NCI-H510A (cell line): ENCODE measurements at regions not wholly inside any gene's neighbourhood (a gene's known extent, or its start where the extent isn't known, plus 50 kb on each side); places are given as distances from the start of the nearest gene placed in this dataset.

Experiments used
- DNase-seq: peaks from one replicate; lab custom pipeline; 2025; lab: John Stamatoyannopoulos, UW

DNA sequence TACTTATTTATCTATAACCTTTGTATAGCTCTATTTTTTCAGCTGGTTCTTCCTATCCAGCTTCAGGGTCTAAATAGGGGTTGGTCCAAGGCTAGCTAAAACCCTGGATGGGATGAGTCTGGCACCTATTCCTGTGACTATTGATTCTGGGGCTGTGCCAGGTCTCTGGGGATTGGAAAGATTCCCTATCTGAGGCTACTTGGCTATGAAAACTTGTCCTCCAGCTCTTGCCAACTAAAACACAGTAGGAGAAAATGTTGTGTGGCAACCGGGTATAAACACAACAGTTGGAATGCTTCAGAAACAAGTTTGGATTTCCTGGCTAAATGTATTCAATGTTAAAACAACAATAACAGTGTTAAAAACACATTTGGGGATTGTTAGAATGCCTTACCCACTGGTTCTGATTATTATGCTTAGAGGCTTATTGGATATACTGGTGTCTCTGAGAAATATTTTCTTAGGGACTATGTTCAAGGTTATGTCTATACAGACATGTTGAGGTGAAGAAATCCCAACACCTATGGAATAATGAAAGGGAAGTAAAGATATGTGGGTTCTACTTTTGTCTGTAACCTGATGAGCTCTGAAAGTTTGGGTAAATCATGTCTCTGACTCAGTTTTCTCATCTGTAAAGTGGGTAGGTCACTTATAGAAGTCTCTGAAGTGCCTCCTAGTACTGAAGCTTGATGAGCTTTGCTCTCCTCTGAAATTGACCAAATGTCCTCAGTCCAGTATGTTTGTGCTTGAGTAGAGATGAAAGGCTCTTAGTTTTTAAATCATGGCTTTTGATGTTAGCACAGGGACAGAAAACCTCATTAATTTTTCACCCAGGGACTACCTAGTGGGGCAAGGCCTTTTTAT is 460.7 kb downstream of the MTX2 start:
- DNase-seq: no peak

- DNase-seq: no peak
These were observed 463.5 kb downstream of the MTX2 start for GRCh38 chr2:176732780-176733179.

DNA sequence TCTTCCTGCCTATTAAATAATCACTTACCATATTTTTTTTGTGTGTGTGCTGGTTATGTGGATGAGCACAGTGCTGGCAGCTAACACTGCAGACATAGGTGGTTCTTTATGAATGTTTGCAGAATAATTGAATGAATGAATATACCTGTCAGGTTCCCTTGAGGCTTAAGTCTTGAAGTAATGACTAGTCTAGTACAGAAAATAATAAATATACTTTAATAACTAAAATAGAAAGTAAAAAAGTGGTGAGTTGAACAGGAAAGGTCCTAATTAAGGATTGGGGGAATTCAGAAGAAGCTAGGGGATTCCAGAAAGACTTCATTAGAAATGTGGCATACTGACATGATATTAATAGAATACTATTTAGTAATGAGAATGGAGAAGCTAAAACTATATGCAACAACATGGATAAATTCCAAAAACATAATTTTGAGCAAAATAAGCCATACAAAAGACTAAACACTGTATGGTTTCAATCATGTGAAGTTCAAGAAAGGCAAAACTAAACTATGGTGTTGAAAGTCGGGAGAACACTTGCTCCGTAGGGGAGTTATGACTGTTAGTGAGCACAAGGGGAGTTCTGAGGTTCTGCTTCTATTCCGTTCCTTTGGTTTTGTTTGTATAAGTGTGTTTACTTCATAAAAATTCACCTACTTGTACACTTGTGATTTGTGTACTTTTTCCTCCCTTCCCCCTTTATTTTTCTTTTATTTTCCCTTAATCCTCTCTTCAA is 464.6 kb downstream of the MTX2 start:
- no peak for DNase-seq

GRCh38 chr2:176734868-176735267 is 465.6 kb downstream of the MTX2 start:
- no peak for DNase-seq

DNA sequence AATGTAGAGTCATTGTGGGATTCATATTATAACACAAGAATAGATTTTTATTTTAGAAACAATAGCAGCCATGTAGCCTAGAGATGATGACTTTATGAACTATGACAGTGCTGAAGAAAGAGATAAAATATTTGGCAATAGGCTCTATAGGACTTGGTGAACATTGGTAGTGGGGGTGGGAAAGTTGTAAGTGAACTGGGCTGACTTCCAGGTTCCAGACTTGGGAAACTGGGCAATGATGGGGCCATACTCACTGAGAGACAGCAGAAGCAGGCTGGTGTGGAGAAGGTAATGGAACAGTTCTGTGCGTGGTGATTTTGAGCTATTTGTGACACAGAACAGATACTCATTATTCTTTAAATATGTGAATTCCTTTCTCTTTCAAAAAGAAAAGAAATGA is 470.3 kb upstream of the HNRNPA3 start:
- DNase-seq: no peak

DNA sequence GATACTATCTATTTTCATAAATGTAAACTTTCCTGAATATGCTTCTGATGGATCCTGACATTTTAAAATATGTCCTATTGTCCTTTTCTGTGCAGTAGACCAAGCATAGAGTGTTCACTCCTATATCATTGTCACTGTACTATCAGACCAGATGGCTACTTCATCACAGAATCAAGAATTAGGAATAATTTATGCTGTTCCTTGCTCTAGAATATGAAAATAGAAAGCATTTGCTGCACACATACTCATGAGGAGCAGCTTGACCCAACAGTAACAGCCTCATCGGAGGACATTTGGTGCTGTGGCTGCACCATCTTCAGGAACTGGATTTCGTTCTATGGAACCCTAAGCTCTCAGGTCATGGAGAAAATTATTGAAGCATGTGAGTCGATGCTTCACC is 468.9 kb upstream of the HNRNPA3 start:
- no peak for DNase-seq

GRCh38 chr2:176744146-176744545 is 468.4 kb upstream of the HNRNPA3 start:
- no peak for DNase-seq

GRCh38 chr2:176745543-176746200 is 466.9 kb upstream of the HNRNPA3 start:
- no peak for DNase-seq

DNA sequence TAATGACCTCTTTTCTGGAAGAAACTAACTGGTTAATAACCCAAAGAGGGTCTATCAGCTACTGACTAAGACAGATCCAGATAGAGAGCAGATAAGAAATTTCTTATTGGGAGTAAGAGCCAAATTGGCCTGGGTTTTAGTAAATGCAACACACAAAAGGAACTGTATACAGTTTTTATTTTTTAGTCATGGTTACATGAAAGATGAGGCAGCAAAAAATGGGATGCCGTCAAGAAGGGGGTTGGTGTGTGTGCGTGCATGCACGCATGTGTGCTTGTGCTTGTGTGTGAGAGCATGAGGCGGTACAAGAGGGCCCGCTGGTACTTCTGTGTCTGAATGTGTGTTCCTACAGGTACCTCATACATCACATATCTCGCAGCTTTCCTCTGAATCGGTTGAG is 466.2 kb upstream of the HNRNPA3 start:
- DNase-seq: no peak

- no peak for DNase-seq
These were observed 465.1 kb upstream of the HNRNPA3 start for GRCh38 chr2:176747506-176747905.

GRCh38 chr2:176747928-176748327 is 464.7 kb upstream of the HNRNPA3 start:
- DNase-seq: no peak

DNA sequence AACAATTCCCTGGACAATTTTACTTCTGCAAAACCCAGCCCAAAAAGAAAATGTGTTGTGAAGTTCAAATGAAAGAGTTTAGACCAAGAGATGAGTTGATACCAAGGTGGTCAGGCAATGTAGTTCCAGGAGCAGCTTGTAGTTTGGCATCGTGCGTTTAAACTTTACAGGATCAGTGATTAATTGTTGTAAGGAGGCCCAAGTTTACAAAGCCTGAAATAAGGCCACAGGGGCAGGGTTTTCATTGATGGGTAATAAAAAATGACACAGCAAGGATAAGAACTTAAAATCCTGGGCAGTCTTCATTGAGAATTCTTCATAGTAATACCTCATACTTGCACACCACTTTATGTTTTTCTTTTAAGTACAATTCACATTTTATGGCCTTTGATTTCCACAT is 463.9 kb upstream of the HNRNPA3 start:
- no peak for DNase-seq

- no peak for DNase-seq
These were observed 461.0 kb upstream of the HNRNPA3 start for GRCh38 chr2:176751314-176752227.

GRCh38 chr2:176752295-176752694 is 460.3 kb upstream of the HNRNPA3 start:
- DNase-seq: no peak

DNA sequence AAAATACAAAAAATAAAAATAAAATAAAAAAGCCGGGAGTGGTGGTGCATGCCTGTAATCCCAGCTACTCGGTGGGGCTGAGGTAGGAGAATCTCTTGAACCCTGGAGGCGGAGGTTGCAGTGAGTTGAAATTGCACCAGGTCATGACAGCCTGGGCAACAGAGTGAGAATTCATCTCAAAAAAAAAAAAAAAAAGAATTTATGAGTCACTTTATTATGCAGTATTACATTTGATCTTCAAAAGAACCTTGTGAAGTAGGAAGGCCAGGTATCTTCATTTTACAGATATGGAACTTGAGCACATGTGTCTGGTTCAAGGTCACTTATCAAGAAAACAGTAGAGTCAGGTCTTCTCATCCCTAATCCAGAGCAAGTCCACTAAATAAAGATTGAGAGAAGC is 459.4 kb upstream of the HNRNPA3 start:
- no peak for DNase-seq

- no peak for DNase-seq
These were observed 458.7 kb upstream of the HNRNPA3 start for GRCh38 chr2:176753752-176754474.

DNA sequence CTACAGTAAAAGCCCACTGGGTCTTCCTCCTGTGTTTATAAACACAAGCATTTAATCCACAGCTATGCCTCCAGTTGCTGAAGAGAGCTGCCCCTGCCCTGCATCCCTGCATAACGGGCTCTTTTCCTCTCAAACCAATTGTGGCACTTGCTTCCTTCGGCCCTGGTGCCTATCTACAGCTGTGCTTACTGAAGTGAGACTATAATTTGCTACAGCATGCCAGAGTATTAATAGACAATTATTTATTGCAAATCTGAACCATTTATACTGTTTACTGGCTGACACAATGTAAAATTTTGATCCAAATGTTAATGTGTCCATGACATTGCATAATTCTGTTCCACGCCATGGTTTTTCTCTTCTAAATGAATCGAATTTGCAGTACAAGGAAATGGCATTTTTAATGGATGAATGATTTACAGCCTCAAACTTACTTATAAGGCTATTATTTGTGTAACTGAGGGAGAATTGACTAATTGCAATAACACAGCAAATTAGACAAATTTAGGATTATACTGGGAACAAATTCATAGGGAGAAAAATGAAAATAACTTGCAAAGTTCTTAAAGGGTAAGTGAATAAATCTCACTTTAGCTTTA is 457.0 kb upstream of the HNRNPA3 start:
- DNase-seq: no peak

GRCh38 chr2:176758426-176758825 is 454.2 kb upstream of the HNRNPA3 start:
- DNase-seq: no peak

- no peak for DNase-seq
These were observed 452.2 kb upstream of the HNRNPA3 start for GRCh38 chr2:176760439-176760838.

GRCh38 chr2:176763130-176763529 is 449.5 kb upstream of the HNRNPA3 start:
- no peak for DNase-seq
